Esophagus muscularis mucosa (tissue), 4 donors: ENCODE measurements at regions not wholly inside any gene's neighbourhood (a gene's known extent, or its start where the extent isn't known, plus 50 kb on each side); places are given as distances from the start of the nearest gene placed in this dataset.

Experiments used
- DNase-seq: peaks from one replicate; pipeline ENCODE4 v3.0.0-alpha.2; 2017; ENCODE audit errors: extremely low spot score
- H3K27ac ChIP-seq, 4 donors: fragments of 200-600 bp; sonication (generic); replicated peaks in 1 of 4; 1 replicate in 3 of 4; 2 replicates in 1 of 4; pipeline ENCODE4 v1.5.1; 2016 to 2019; ENCODE audit warnings: mild to moderate bottlenecking in 1 of 4
- H3K27me3 ChIP-seq, 4 donors: fragments of 200-600 bp; sonication (generic); one replicate each; pipeline versions ENCODE4 v1.5.1 to v1.6.0; 2016 to 2019
- H3K36me3 ChIP-seq, 4 donors: fragments of 200-600 bp; sonication (generic); one replicate each; pipeline ENCODE4 v1.5.1; 2016 to 2019
- H3K4me1 ChIP-seq, 4 donors: fragments of 200-600 bp; sonication (generic); one replicate each; pipeline ENCODE4 v1.5.1; 2016 to 2019
- H3K4me3 ChIP-seq, 4 donors: fragments of 200-600 bp; sonication (generic); 1 replicate in 2 of 4; 2 replicates in 2 of 4; pipeline ENCODE4 v1.5.1; 2016 to 2019; ENCODE audit warnings: mild to moderate bottlenecking in 4 of 4, moderate library complexity in 1 of 4
- H3K9me3 ChIP-seq, 4 donors: fragments of 200-600 bp; sonication (generic); 1 replicate in 3 of 4; 2 replicates in 1 of 4; pipeline ENCODE4 v1.5.1; 2016 to 2019
- CTCF ChIP-seq, 3 experiments: fragments of 200-600 bp in 2 of 3; fragments of 450-650 bp in 1 of 3; sonication (generic) in 2 of 3; IDR thresholded peaks; one replicate each; pipeline ENCODE4 v1.5.1; 2017 to 2019; ENCODE audit warnings: antibody characterized with exemption in 3 of 3, mild to moderate bottlenecking in 2 of 3, moderate library complexity in 1 of 3
- EP300 ChIP-seq: sonication (generic); formaldehyde crosslinking; IDR thresholded peaks from one replicate; pipeline ENCODE4 v1.6.1; 2017; ENCODE audit warnings: antibody characterized with exemption
- POLR2A ChIP-seq: fragments of 450-650 bp; IDR thresholded peaks from one replicate; pipeline ENCODE4 v1.6.1; 2017; ENCODE audit warnings: antibody characterized with exemption, moderate library complexity, mild to moderate bottlenecking, low read depth
- WGBS: methylation state at CpG from one replicate; pipeline ENCODE4 v1.1.5; 2018; 5-methylcytosine and 5-hydroxymethylcytosine counted together
- intact Hi-C: fragments of 100-400 bp; cut with DNase I; formaldehyde crosslinking; loops from one replicate; pipeline ENCODE4 v1.15.1; 2023

DNA sequence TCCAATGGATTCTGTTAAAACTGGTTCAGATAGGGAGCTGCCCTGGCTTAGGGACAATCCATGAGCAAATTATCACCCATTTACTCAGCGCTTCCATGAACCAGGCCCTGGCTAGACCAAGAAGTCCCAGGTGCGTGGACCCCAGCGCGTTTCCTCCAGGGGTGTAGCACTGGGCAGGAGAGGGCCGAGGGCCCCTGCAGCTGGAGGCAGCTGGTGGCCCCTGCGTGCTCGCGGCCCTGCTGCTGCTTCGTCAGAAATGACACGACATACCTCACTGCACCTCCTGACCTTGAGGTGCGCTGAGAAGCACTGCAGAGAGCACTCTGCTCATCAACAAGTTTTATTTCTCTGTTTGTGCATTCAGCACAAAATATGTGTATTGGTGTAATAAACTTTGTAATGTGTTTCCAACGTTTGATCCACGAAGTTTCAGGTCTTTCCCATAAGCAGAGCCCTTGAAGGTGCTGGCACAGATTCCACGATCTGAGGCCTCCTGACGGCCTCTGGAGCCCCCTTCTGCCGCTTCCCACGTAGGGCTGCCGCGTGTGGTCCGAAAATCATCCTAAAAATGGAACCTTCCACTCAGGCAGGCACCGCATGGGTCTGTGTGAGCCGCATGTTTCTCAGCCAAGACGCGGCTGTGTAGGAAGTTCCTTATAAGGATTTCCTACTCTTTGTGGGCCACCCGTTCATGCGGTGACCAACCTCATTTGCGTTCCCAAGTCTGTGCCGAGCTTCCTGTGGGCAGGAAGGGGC, 50.8 kb upstream of the ZCCHC14 start:
- DNase-seq = no peak
- 75% methylated on average over 27 of the region's 28 CpGs for WGBS
- no peak for TF ChIP-seq EP300
- no peak for TF ChIP-seq CTCF (IDR thresholded peaks at IDR 0.05)
- TF ChIP-seq POLR2A = no peak
- Histone ChIP-seq H3K27ac (no peak overlapping the region), H3K27me3 (peaks cover 0 to 82% (median 2%) of the 10 kb centered on the region in 4 donors), H3K9me3 (peaks cover 0 to 12% (median 8%) of the 10 kb centered on the region in 4 donors), H3K36me3 (no peaks in the 10 kb centered on the region), H3K4me3 (no peak overlapping the region), H3K4me1 (peaks cover 0 to 25% (median 12%) of the 10 kb centered on the region in 4 donors)
- intact Hi-C loops = no loop called here

DNA sequence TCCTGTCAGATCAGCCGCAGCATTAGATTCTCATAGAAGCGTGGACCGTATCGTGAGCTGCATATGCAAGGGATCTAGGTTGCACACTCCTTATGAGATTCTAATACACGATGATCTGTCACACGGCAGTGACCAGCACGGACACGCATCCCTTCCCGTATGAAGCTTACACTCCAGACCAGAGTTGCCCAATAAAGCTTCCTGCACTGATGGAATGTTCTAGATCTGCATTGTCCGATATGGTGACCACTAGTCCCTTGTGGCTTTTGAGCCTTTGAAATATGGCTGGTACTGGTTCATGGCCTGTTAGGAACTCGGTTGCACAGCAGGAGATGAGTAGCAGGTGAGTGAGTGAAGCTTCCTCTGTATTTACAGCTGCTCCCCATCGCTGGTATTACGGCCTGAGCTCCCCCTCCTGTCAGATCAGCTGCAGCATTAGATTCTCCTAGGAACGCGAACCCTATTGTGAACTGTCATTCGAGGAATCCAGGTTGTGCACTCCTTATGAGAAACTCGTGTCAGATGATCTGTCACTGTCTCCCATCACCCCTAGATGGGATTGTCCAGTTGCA, 49.8 kb upstream of the ZCCHC14 start:
- DNase-seq = no peak
- intact Hi-C loops = no loop called here
- 31% methylated on average over 6 of the region's 17 CpGs for WGBS
- H3K4me3 ChIP-seq = no peak overlapping the region
- TF ChIP-seq CTCF (IDR thresholded peaks at IDR 0.05) (no peak), EP300 (no peak), POLR2A (no peak)
- H3K36me3 ChIP-seq = no peaks in the 10 kb centered on the region
- peaks cover 0 to 83% (median 2%) of the 10 kb centered on the region in 4 donors for H3K27me3 ChIP-seq
- H3K27ac ChIP-seq = no peak overlapping the region
- peaks cover 0 to 12% (median 8%) of the 10 kb centered on the region in 4 donors for H3K9me3 ChIP-seq
- H3K4me1 ChIP-seq = peaks cover 0 to 25% (median 12%) of the 10 kb centered on the region in 4 donors
